Liver (tissue), 8 donors: ENCODE measurements at regions not wholly inside any gene's neighbourhood (a gene's known extent, or its start where the extent isn't known, plus 50 kb on each side); places are given as distances from the start of the nearest gene placed in this dataset.

ENCODE experiments used
- DNase-seq: peaks from one replicate; pipeline ENCODE4 v3.0.0-alpha.2; 2017; ENCODE audit warnings: low spot score
- H3K27ac ChIP-seq, 2 donors: one replicate each; pipeline ENCODE4 v1.7.0; 2013; ENCODE audit warnings: inconsistent platforms in 2 of 2, low read length in 2 of 2, control low read depth in 1 of 2, low read depth in 1 of 2, mild to moderate bottlenecking in 1 of 2
- H3K27me3 ChIP-seq, 4 donors: one replicate each; pipeline versions ENCODE4 v1.6.1 to v1.7.0; 2013; ENCODE audit warnings: low read length in 3 of 4, inconsistent platforms in 1 of 4, mild to moderate bottlenecking in 1 of 4, moderate library complexity in 1 of 4; ENCODE audit not compliant: control insufficient read depth in 4 of 4, insufficient read depth in 4 of 4
- H3K36me3 ChIP-seq, 4 donors: one replicate each; pipeline versions ENCODE4 v1.6.1 to v1.7.0; 2013; ENCODE audit warnings: low read length in 3 of 4, mild to moderate bottlenecking in 3 of 4, low read depth in 1 of 4, moderate library complexity in 1 of 4; ENCODE audit not compliant: control insufficient read depth in 4 of 4, insufficient read depth in 3 of 4
- H3K4me1 ChIP-seq, 4 donors: one replicate each; pipeline versions ENCODE4 v1.6.1 to v1.7.0; 2013; ENCODE audit warnings: low read length in 3 of 4, mild to moderate bottlenecking in 3 of 4, moderate library complexity in 1 of 4; ENCODE audit not compliant: control insufficient read depth in 4 of 4, insufficient read depth in 4 of 4
- H3K4me3 ChIP-seq, 3 donors: one replicate each; pipeline versions ENCODE4 v1.6.1 to v1.7.0; 2013; ENCODE audit warnings: low read length in 3 of 3, control low read depth in 1 of 3, low read depth in 1 of 3, mild to moderate bottlenecking in 1 of 3
- H3K9ac ChIP-seq, 2 donors: one replicate each; pipeline ENCODE4 v1.7.0; 2013; ENCODE audit warnings: low read length in 2 of 2, mild to moderate bottlenecking in 2 of 2, moderate library complexity in 2 of 2, control low read depth in 1 of 2, low read depth in 1 of 2
- H3K9me3 ChIP-seq, 4 donors: one replicate each; pipeline versions ENCODE4 v1.6.1 to v1.7.0; 2013; ENCODE audit warnings: low read length in 3 of 4; ENCODE audit not compliant: control insufficient read depth in 4 of 4
- ATF3 ChIP-seq: IDR thresholded peaks from 2 replicates; pipeline ENCODE4 v1.6.1; 2016; ENCODE audit warnings: antibody characterized with exemption
- CTCF ChIP-seq: fragments of 150-350 bp; IDR thresholded peaks from 2 replicates; pipeline ENCODE4 v1.5.1; 2017; ENCODE audit warnings: improper control_type of control experiment, low read depth, low read length; ENCODE audit not compliant: missing input control
- EGR1 ChIP-seq, 2 donors: IDR thresholded peaks; 2 replicates each; pipeline ENCODE4 v1.6.1; 2016 to 2018; ENCODE audit warnings: antibody characterized with exemption in 2 of 2, low read depth in 2 of 2
- FOXA1 ChIP-seq: IDR thresholded peaks from 2 replicates; pipeline ENCODE4 v1.6.1; 2016; ENCODE audit warnings: antibody characterized with exemption
- FOXA2 ChIP-seq: IDR thresholded peaks from 2 replicates; pipeline ENCODE4 v1.6.1; 2016; ENCODE audit warnings: antibody characterized with exemption
- GABPA ChIP-seq, 2 donors: IDR thresholded peaks in 1 of 2; conservative IDR thresholded peaks in 1 of 2; 2 replicates each; pipeline ENCODE4 v1.6.1; 2016; ENCODE audit warnings: antibody characterized with exemption in 2 of 2, mild to moderate bottlenecking in 1 of 2, moderate library complexity in 1 of 2
- HNF4A ChIP-seq, 2 donors: conservative IDR thresholded peaks; 2 replicates each; pipeline ENCODE4 v1.6.1; 2016; ENCODE audit warnings: antibody characterized with exemption in 2 of 2, mild to moderate bottlenecking in 2 of 2
- JUND ChIP-seq, 2 donors: IDR thresholded peaks; 2 replicates each; pipeline ENCODE4 v1.6.1; 2016; ENCODE audit warnings: antibody characterized with exemption in 2 of 2
- RAD21 ChIP-seq, 2 donors: IDR thresholded peaks; 2 replicates each; pipeline ENCODE4 v1.6.1; 2016; ENCODE audit warnings: antibody characterized with exemption in 2 of 2, mild to moderate bottlenecking in 2 of 2
- RXRA ChIP-seq, 2 donors: IDR thresholded peaks; 2 replicates each; pipeline ENCODE4 v1.6.1; 2017 to 2018; ENCODE audit warnings: antibody characterized with exemption in 2 of 2, mild to moderate bottlenecking in 1 of 2
- SP1 ChIP-seq: IDR thresholded peaks from 2 replicates; pipeline ENCODE4 v1.6.1; 2018; ENCODE audit warnings: antibody characterized with exemption, mild to moderate bottlenecking
- TAF1 ChIP-seq: conservative IDR thresholded peaks from 2 replicates; pipeline ENCODE4 v1.6.1; 2016; ENCODE audit warnings: antibody characterized with exemption, mild to moderate bottlenecking
- WGBS: extraction: QIAGEN DNeasy Blood & Tissue Kit; methylation state at CpG from one replicate; pipeline ENCODE4 v1.1.7; 2013; 5-methylcytosine and 5-hydroxymethylcytosine counted together
- TF ChIP-seq, protein P1 (sequence below): IDR thresholded peaks from 2 replicates; pipeline ENCODE4 v1.6.1; 2016; ENCODE audit warnings: antibody characterized with exemption
- donor health status: healthy.
- donor health status: healthy.
- donor health status: healthy.
- donor health status: healthy.
- donor health status: healthy.

GRCh38 chr12:24488906-24489619 lies 459.8 kb downstream of the BCAT1 start:
- H3K27me3 ChIP-seq, result no peaks in the 10 kb centered on the region
- no peaks in the 10 kb centered on the region for H3K36me3 ChIP-seq
- WGBS, result 71% methylated on average over 6 of the region's 6 CpGs
- DNase-seq, result no peak
- peak overlapping the region in 1 of 2 donors; percentile 13 for H3K27ac ChIP-seq
- H3K9ac ChIP-seq, result no peak overlapping the region
- no peaks in the 10 kb centered on the region for H3K9me3 ChIP-seq
- no peak overlapping the region for H3K4me3 ChIP-seq
- peaks cover 3 to 14% (median 7%) of the 10 kb centered on the region in 4 donors for H3K4me1 ChIP-seq
- no peak for TF ChIP-seq TAF1
- TF ChIP-seq HNF4A (conservative IDR thresholded peaks at IDR 0.05), result peak in 1 of 2 donors; percentile 14
- no peak for TF ChIP-seq FOXA1
- peak in 1 of 2 donors; percentile 6 for TF ChIP-seq RAD21 (IDR thresholded peaks at IDR 0.05)
- no peak for TF ChIP-seq JUND (IDR thresholded peaks at IDR 0.05)
- no peak for TF ChIP-seq SP1
- TF ChIP-seq, protein P1, sequence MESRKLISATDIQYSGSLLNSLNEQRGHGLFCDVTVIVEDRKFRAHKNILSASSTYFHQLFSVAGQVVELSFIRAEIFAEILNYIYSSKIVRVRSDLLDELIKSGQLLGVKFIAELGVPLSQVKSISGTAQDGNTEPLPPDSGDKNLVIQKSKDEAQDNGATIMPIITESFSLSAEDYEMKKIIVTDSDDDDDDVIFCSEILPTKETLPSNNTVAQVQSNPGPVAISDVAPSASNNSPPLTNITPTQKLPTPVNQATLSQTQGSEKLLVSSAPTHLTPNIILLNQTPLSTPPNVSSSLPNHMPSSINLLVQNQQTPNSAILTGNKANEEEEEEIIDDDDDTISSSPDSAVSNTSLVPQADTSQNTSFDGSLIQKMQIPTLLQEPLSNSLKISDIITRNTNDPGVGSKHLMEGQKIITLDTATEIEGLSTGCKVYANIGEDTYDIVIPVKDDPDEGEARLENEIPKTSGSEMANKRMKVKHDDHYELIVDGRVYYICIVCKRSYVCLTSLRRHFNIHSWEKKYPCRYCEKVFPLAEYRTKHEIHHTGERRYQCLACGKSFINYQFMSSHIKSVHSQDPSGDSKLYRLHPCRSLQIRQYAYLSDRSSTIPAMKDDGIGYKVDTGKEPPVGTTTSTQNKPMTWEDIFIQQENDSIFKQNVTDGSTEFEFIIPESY, result no peak

- Histone ChIP-seq H3K4me3 (no peak overlapping the region), H3K4me1 (peaks cover 3 to 14% (median 7%) of the 10 kb centered on the region in 4 donors), H3K36me3 (no peaks in the 10 kb centered on the region), H3K27me3 (no peaks in the 10 kb centered on the region), H3K27ac (no peak overlapping the region), H3K9me3 (no peaks in the 10 kb centered on the region), H3K9ac (no peak overlapping the region)
- 98% methylated on average over 2 of the region's 2 CpGs for WGBS
- TF ChIP-seq FOXA2 (no peak), RXRA (IDR thresholded peaks at IDR 0.05) (peak in 1 of 2 donors; percentile 67), GABPA (IDR thresholded peaks at IDR 0.05 in 1 of 2, conservative IDR thresholded peaks at IDR 0.05 in 1 of 2) (no peak), CTCF (no peak), FOXA1 (no peak), HNF4A (conservative IDR thresholded peaks at IDR 0.05) (peak; percentile 28 to 55)
- DNase-seq, result no peak
These were observed 460.8 kb downstream of the BCAT1 start for GRCh38 chr12:24488091-24488596.

DNA sequence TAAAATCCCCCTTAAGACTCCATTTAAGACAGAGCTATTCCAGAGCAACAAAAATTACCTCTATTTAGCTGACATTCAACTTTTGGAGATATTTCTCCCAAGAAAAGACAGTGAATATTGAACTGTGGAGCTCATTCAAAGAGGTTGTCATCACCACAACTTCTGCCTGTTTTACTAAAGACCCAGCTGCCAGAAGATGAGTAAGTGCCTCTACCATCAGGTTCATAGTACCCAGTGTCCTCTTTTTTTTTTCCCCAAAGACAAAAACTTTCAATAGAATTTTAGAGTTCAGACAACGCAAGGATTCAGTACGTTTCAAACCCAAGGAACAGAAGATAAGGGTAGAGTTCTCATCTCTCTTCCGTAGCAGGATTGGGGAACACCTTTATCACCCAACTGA lies 461.3 kb downstream of the BCAT1 start:
- Histone ChIP-seq H3K36me3 (no peaks in the 10 kb centered on the region), H3K9me3 (no peaks in the 10 kb centered on the region), H3K27ac (no peak overlapping the region), H3K27me3 (no peaks in the 10 kb centered on the region), H3K9ac (no peak overlapping the region), H3K4me3 (no peak overlapping the region), H3K4me1 (peaks cover 3 to 14% (median 7%) of the 10 kb centered on the region in 4 donors)
- WGBS, result 95% methylated on average over 3 of the region's 3 CpGs
- no peak for DNase-seq
- TF ChIP-seq RXRA (IDR thresholded peaks at IDR 0.05), result no peak
- TF ChIP-seq RAD21 (IDR thresholded peaks at IDR 0.05), result no peak
- no peak for TF ChIP-seq ATF3
- TF ChIP-seq FOXA1, result no peak
- TF ChIP-seq EGR1 (IDR thresholded peaks at IDR 0.05; ENCODE audit: low read depth in 2 of 2), result no peak
